HG03432 (cell line): ENCODE measurements at regions not wholly inside any gene's neighbourhood (a gene's known extent, or its start where the extent isn't known, plus 50 kb on each side); places are given as distances from the start of the nearest gene placed in this dataset.
A peak's percentile ranks its signal among the peaks of the same experiment; 100 is the strongest.

Experiments
- ATAC-seq: cut with Tn5 transposase; IDR thresholded peaks from one replicate; pipeline ENCODE4 v1.9.1; 2021; ENCODE audit warnings: mild to moderate bottlenecking, moderate library complexity; ENCODE audit not compliant: unreplicated experiment

GRCh38 chr2:20523073-20523798 is 76.4 kb downstream of the RHOB start:
- no peak for ATAC-seq

- ATAC-seq: no peak
These were observed 76.9 kb downstream of the RHOB start for GRCh38 chr2:20523799-20524187.

- peak; percentile 75 for ATAC-seq
These were observed 77.7 kb downstream of the RHOB start for GRCh38 chr2:20524412-20525040.

- peak; percentile 92 for ATAC-seq
These were observed 78.5 kb downstream of the RHOB start for GRCh38 chr2:20525041-20526035.

- ATAC-seq: no peak
These were observed 79.3 kb downstream of the RHOB start for GRCh38 chr2:20526160-20526559.

GRCh38 chr2:20526708-20527107 is 79.8 kb downstream of the RHOB start:
- ATAC-seq: no peak

- ATAC-seq: no peak
These were observed 81.8 kb downstream of the RHOB start for GRCh38 chr2:20528713-20529112.

- ATAC-seq: no peak
These were observed 83.6 kb downstream of the RHOB start for GRCh38 chr2:20530520-20530919.

GRCh38 chr2:20531633-20532262 is 84.9 kb downstream of the RHOB start:
- ATAC-seq: no peak

GRCh38 chr2:20532634-20533437 is 86.0 kb downstream of the RHOB start:
- ATAC-seq: no peak

GRCh38 chr2:20533993-20534622 is 87.2 kb downstream of the RHOB start:
- ATAC-seq: no peak

GRCh38 chr2:20534913-20535801 is 88.3 kb downstream of the RHOB start:
- ATAC-seq: no peak

- no peak for ATAC-seq
These were observed 89.9 kb downstream of the RHOB start for GRCh38 chr2:20536619-20537422.

- ATAC-seq: no peak
These were observed 90.8 kb downstream of the RHOB start for GRCh38 chr2:20537423-20538307.

- ATAC-seq: no peak
These were observed 91.6 kb downstream of the RHOB start for GRCh38 chr2:20538308-20539132.

GRCh38 chr2:20539133-20539719 is 92.4 kb downstream of the RHOB start:
- ATAC-seq: no peak
